ENCODE measurements at regions not wholly inside any gene's neighbourhood (a gene's known extent, or its start where the extent isn't known, plus 50 kb on each side); places are given as distances from the start of the nearest gene placed in this dataset.
"Not testable (repeated sequence)": the region's sequence is repeated elsewhere in the genome, so short reads cannot be mapped to it uniquely, and the experiment has no call there.

GRCh38 chr14:21913759-21914158, 240.1 kb upstream of the OR4E1 start:
- peak; percentile 88 for DNase-seq (ENCODE audit: low read depth)

GRCh38 chr14:21912367-21912766, 238.7 kb upstream of the OR4E1 start:
- DNase-seq (ENCODE audit: low read depth): no peak

- DNase-seq (ENCODE audit: low read depth): no peak
These were observed 238.3 kb upstream of the OR4E1 start for GRCh38 chr14:21911877-21912276.

GRCh38 chr14:21910260-21910659, 236.6 kb upstream of the OR4E1 start:
- DNase-seq (ENCODE audit: low read depth): no peak

GRCh38 chr14:21902561-21903181, 229.1 kb upstream of the OR4E1 start:
- DNase-seq (ENCODE audit: low read depth): peak; percentile 17

GRCh38 chr14:21894898-21895194, 221.2 kb upstream of the OR4E1 start:
- not testable (repeated sequence) for DNase-seq (ENCODE audit: low read depth)

- peak; percentile 41 for DNase-seq (ENCODE audit: low read depth)
These were observed 220.6 kb upstream of the OR4E1 start for GRCh38 chr14:21894003-21894897.

- no peak for DNase-seq (ENCODE audit: low read depth)
These were observed 218.3 kb upstream of the OR4E1 start for GRCh38 chr14:21891921-21892320.

GRCh38 chr14:21884995-21885394, 211.4 kb upstream of the OR4E1 start:
- DNase-seq (ENCODE audit: low read depth): no peak

- DNase-seq (ENCODE audit: low read depth): peak; percentile 21
These were observed 208.6 kb upstream of the OR4E1 start for GRCh38 chr14:21882226-21882625.

- peak; percentile 6 for DNase-seq (ENCODE audit: low read depth)
These were observed 207.3 kb upstream of the OR4E1 start for GRCh38 chr14:21880918-21881317.

- no peak for DNase-seq (ENCODE audit: low read depth)
These were observed 202.2 kb upstream of the OR4E1 start for GRCh38 chr14:21875791-21876190.

GRCh38 chr14:21874946-21875345, 201.3 kb upstream of the OR4E1 start:
- DNase-seq (ENCODE audit: low read depth): no peak

GRCh38 chr14:21874167-21874566, 200.5 kb upstream of the OR4E1 start:
- DNase-seq (ENCODE audit: low read depth): no peak

- DNase-seq (ENCODE audit: low read depth): peak; percentile 83
These were observed 194.9 kb upstream of the OR4E1 start for GRCh38 chr14:21868442-21869046.

- DNase-seq (ENCODE audit: low read depth): peak; percentile 67
These were observed 193.9 kb upstream of the OR4E1 start for GRCh38 chr14:21867541-21867940.

GRCh38 chr14:21866479-21866878, 192.9 kb upstream of the OR4E1 start:
- DNase-seq (ENCODE audit: low read depth): peak; percentile 81

- no peak for DNase-seq (ENCODE audit: low read depth)
These were observed 189.7 kb upstream of the OR4E1 start for GRCh38 chr14:21863289-21863688.

- DNase-seq (ENCODE audit: low read depth): no peak
These were observed 187.5 kb upstream of the OR4E1 start for GRCh38 chr14:21861153-21861552.

GRCh38 chr14:21860172-21860571, 186.6 kb upstream of the OR4E1 start:
- peak; percentile 60 for DNase-seq (ENCODE audit: low read depth)

GRCh38 chr14:21852775-21853174, 179.2 kb upstream of the OR4E1 start:
- DNase-seq (ENCODE audit: low read depth): no peak

- DNase-seq (ENCODE audit: low read depth): peak; percentile 63
These were observed 178.5 kb upstream of the OR4E1 start for GRCh38 chr14:21852061-21852664.

- DNase-seq (ENCODE audit: low read depth): not testable (repeated sequence)
These were observed 173.3 kb upstream of the OR4E1 start for GRCh38 chr14:21846902-21847301.

Data from Daoy (cell line).